ENCODE measurements at regions not wholly inside any gene's neighbourhood (a gene's known extent, or its start where the extent isn't known, plus 50 kb on each side); places are given as distances from the start of the nearest gene placed in this dataset.

DNA sequence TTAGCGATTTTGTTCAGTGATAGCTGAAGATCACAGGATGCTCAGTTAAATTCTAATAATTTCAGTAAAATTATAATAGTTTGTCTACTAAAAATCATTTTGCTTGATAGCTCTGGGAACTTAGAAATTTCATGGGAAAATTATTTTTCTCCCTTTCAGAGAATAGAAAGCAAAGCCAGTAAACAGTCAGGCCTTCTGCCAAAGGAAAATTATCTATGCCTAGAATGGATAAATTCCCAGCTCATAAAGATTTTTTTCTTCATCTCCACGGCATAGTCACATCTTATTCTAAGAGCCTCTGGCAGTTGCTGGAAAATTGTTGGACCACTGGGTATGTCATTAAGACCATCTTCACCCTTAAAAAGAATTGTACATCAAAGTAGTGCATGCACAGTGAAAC is 169.6 kb upstream of the ANO3 start:
- TF ChIP-seq, protein P1, sequence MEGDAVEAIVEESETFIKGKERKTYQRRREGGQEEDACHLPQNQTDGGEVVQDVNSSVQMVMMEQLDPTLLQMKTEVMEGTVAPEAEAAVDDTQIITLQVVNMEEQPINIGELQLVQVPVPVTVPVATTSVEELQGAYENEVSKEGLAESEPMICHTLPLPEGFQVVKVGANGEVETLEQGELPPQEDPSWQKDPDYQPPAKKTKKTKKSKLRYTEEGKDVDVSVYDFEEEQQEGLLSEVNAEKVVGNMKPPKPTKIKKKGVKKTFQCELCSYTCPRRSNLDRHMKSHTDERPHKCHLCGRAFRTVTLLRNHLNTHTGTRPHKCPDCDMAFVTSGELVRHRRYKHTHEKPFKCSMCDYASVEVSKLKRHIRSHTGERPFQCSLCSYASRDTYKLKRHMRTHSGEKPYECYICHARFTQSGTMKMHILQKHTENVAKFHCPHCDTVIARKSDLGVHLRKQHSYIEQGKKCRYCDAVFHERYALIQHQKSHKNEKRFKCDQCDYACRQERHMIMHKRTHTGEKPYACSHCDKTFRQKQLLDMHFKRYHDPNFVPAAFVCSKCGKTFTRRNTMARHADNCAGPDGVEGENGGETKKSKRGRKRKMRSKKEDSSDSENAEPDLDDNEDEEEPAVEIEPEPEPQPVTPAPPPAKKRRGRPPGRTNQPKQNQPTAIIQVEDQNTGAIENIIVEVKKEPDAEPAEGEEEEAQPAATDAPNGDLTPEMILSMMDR (conservative IDR thresholded peaks at IDR 0.05; ENCODE audit: low read depth, low read length) = no peak
- no peak for TF ChIP-seq EZH2 (IDR thresholded peaks at IDR 0.05; ENCODE audit: borderline replicate concordance, low read depth, low read length, poor library complexity, severe bottlenecking)
